HG03469 (cell line): ENCODE measurements at regions not wholly inside any gene's neighbourhood (a gene's known extent, or its start where the extent isn't known, plus 50 kb on each side); places are given as distances from the start of the nearest gene placed in this dataset.

Experiments
- ATAC-seq: cut with Tn5 transposase; IDR thresholded peaks from one replicate; pipeline ENCODE4 v1.9.1; 2021; ENCODE audit warnings: mild to moderate bottlenecking, moderate library complexity, moderate number of reproducible peaks; ENCODE audit not compliant: unreplicated experiment

GRCh38 chr21:16007943-16008342, 278.2 kb downstream of the USP25 start:
- ATAC-seq: no peak

DNA sequence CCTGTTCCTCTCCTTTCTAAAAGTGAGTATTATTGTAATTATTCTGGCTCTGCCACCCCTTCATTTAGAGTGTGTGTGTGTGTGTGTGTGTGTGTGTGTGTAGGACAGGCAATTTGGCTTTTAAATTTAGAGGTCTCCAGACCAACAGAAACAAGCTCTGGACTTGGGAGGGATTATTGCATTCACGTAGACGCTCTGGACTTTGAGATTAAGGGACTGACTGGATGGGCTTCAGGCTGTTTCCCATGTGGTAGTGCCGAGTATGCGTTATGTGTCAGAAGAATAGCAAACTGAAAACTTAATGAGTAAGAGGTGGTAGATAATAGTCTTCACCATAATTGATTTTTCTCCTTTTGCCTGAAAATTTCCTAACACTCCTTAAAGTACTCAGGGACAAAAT, 281.9 kb downstream of the USP25 start:
- no peak for ATAC-seq

- ATAC-seq: no peak
These were observed 283.8 kb downstream of the USP25 start for GRCh38 chr21:16013570-16013969.

GRCh38 chr21:16020878-16021277, 291.1 kb downstream of the USP25 start:
- no peak for ATAC-seq

DNA sequence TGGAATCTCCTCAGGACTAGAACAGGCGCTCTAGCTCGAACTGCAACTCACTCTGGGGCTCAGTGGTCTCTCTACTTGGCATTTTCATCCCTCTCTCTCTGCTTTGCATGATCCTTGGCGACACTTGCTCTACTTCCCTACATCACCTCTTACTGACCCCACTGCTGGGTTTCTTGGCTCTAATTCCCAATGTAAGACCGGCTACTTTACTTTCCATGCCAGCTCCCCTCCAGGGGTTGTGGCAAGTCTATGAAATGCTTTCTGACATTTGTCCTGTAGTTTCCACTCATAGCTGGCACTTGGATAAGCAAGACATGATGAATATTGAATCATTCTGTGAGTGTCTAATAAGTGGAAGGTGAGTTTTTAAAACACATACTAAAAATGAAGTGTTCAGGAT, 292.3 kb downstream of the USP25 start:
- ATAC-seq: no peak

DNA sequence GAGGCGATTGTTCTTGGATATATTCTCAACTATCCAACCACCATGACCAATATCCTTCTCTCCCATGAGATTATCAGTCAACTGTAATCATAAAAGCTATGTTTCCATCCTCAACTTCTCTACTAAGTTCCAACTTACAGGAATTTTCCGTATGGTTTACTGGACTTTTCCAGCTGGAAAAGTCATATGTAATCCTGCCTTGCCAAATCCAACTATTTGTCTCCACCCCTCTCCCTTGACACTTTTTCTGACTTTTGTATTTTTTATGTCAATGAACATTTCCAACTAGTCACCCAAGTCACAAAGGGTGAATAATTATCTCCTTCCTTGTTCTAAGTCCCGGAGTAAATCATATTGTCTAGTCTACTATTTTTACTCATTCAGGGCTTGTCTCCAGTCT, 293.1 kb downstream of the USP25 start:
- ATAC-seq: no peak

DNA sequence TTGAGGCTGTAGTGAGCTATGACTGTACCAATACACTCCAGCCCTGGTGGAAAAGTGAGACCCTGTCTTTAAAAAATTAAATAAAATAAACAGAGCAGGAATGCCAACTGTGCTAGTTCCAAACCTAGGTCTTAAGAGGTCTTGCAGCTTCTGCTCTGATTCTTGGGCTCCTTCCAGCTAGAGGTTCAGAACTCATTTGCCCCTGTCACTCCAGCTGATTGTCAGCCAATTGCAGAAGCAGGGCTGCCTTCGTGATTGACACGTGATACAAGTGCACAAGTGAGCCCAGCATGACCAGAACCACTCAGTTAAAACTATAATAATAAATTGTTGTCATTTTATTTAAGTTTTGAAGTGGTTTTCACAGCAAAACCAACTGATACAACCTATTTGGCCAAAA, 298.4 kb downstream of the USP25 start:
- ATAC-seq: no peak

- no peak for ATAC-seq
These were observed 299.2 kb downstream of the USP25 start for GRCh38 chr21:16028941-16029464.

GRCh38 chr21:16033193-16033592, 303.4 kb downstream of the USP25 start:
- no peak for ATAC-seq

- no peak for ATAC-seq
These were observed 304.8 kb downstream of the USP25 start for GRCh38 chr21:16034446-16035190.

GRCh38 chr21:16037421-16037955, 307.7 kb downstream of the USP25 start:
- ATAC-seq: no peak

DNA sequence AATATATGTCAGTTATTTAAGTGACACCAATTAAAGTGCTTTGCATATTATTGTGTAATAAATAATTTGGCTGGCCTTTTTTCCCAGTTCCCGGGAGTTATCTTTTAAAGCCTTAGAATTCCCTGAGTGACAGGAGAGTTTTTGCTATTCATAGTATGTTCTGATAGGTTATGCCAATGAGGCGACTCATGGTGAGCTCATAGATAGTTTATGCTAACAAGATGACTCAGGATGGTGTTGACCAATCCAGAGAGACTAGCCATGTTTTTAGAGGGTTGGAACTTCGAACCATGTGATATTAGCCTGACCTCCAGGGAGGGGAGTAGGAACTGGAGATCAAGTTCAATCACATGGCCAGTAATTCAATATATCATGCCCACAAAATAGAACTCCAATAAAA, 310.8 kb downstream of the USP25 start:
- ATAC-seq: no peak

- no peak for ATAC-seq
These were observed 314.9 kb downstream of the USP25 start for GRCh38 chr21:16044676-16045075.

DNA sequence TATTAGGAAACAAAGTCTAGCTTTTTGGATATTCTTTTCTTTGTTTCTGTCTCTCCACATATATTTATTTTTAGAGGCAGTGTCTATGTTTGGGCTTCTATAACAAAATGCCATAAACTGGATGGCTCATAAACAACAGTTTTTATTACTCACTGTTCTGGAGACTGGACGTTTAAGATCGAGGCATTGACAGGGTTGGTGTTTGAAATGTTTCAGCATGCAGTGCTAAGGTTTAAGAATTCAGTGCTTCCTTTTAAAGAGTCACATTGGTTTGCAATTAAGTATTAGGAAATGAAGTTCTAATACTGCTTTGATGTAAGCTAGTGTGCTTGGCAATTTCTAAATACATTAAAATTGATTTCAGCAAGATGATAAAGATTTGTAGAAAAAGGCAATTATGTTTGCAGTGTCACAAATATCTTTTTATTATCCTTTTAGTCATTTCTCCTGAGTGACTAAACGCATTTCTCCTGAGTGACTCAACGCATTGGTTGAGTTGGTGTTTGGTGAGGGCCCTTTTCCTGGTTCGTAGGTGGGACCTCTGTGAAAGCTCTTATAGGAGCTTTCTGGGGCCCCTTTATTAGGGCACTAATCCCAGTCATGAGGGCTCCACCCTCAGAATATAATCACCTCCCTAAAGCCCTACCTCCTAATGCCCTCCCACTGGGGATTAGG, 317.0 kb downstream of the USP25 start:
- no peak for ATAC-seq

DNA sequence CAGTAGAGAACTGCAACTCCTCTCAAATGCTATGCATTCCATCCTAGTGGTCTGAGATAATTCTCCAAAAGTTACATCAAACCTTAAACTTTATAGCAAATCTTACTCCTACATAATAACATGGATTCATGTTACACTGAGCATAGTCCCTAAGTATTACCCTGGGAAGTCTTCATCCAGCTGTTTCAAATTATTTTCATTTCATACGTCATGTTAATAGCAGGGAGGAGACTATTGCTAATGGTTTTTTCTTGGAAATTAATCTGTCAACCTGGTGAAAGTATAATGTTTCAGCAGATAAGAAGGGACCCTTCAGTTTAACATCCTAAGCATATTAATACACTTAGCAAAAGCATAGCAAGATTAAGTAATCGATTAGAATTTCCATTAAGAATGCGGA, 318.1 kb downstream of the USP25 start:
- ATAC-seq: no peak

- ATAC-seq: no peak
These were observed 325.2 kb downstream of the USP25 start for GRCh38 chr21:16055014-16055413.

DNA sequence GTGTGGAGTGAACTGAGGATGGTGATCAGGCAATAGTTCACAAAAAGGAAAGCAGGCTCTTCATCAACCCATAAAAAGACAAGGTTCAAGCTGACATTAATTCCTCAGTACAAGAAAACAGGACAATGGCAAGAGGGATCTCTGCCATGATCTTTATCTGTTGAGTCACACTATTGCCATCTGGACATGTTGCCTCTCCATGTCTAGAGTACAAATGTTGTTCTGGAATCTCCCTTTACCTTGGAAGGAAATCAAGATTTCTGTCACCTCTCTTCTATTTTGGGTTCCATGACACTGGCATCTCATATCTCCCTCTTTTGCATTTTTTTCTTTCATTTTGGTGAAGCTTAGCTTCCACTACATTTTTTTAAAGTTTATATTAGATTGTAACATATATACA, 329.1 kb downstream of the USP25 start:
- no peak for ATAC-seq

GRCh38 chr21:16059981-16060380, 330.2 kb downstream of the USP25 start:
- no peak for ATAC-seq

DNA sequence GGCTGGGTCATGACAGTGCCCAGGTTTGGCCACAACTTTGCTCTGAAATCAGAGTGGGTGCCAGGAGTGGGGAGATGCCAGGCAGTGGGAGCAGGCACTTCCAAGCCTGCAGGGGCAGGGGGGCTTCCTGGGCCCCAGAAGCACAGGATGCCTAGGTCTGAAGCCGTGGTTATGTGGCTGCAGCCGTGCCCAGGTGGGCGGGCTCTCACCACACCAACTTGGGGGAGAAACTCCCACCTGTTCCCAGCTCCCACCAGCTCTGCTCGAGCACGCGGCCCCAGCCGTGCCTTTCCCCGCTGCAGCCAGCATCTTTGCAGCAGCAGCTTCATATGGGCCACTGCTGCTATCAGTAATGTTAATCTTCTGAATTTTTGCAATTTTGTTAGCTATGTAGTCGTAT, 331.4 kb downstream of the USP25 start:
- ATAC-seq: no peak

- no peak for ATAC-seq
These were observed 339.7 kb downstream of the USP25 start for GRCh38 chr21:16069178-16070112.

GRCh38 chr21:16070207-16070651, 340.4 kb downstream of the USP25 start:
- no peak for ATAC-seq
